ENCODE measurements at regions not wholly inside any gene's neighbourhood (a gene's known extent, or its start where the extent isn't known, plus 50 kb on each side); places are given as distances from the start of the nearest gene placed in this dataset.

DNA sequence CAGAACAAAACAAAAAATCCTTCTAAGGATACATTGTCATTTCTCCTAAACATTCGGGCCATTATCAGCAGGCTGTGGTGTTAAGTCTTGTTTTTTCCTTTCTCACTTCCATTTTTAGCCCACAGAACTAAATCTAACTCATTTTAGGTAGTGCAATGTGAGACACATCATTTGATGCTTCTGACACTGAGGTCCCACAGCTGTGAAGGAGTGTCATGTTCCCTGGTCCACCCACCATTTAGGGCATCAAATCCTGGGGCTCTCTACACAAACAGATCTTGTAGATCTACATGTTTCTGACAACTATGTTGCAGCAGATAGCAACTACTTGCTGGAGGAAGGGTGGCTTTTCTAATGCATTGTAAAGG lies 232.5 kb upstream of the IGFBP3 start:
- intact Hi-C loops (cut with micrococcal nuclease): no loop called here
- peaks cover 3% of the 10 kb centered on the region for H3K27me3 Mint-ChIP-seq

DNA sequence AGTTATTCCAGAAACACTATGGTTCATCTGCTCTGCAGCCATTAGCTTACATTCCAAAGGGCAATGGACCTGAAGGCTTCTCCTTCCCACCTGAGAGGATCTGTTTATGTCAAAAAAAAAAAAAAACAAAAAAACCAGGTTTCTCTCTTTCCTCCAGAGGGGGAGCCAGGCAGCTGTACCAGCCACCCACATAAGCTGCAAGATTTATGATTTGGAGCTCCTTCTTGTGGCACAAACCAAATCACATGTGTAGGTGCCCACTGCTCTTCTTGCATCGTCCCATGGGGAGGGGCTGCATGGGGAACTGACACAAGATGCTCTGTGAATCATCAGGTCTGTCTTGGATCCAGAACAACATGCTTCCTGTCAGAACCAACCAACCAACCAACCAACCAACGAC lies 231.6 kb upstream of the IGFBP3 start:
- 40% methylated on average over 1 of the region's 2 CpGs for WGBS (ENCODE audit: insufficient coverage)
- intact Hi-C loops (cut with micrococcal nuclease): no loop called here
- CTCF ChIA-PET: no interaction called here

More for the DNA sequence above, 232.5 kb upstream of the IGFBP3 start:
- ChIA-PET POLR2A (no interaction called here), CTCF (no interaction called here)
- Histone ChIP-seq H3K4me3 (ENCODE audit: control extremely low read depth in 1 of 5, extremely low read depth in 1 of 5, insufficient read depth in 1 of 5, low read depth in 2 of 5, low read length in 4 of 5) (no peak overlapping the region), H2AFZ (ENCODE audit: insufficient read depth, low read depth, low read length, poor library complexity, severe bottlenecking) (no peak overlapping the region), H3K4me2 (replicated peaks; ENCODE audit: low read depth, low read length, poor library complexity, severe bottlenecking) (no peak overlapping the region), H3K9me3 (ENCODE audit: control extremely low read depth in 1 of 3, control insufficient read depth in 2 of 3, insufficient read depth in 1 of 3, low read length in 2 of 3) (no peaks in the 10 kb centered on the region), H3K27ac (ENCODE audit: low read length in 2 of 2) (no peak overlapping the region), H3K4me1 (ENCODE audit: control insufficient read depth in 2 of 2, insufficient read depth in 2 of 2, low read length in 2 of 2) (no peaks in the 10 kb centered on the region), H3K79me2 (ENCODE audit: control insufficient read depth, insufficient read depth, low read length) (no peaks in the 10 kb centered on the region), H3K36me3 (replicated peaks in 1 of 2; ENCODE audit: control extremely low read depth in 1 of 2, control insufficient read depth in 1 of 2, extremely low read depth in 1 of 2, insufficient read depth in 2 of 2, low read length in 1 of 2) (no peaks in the 10 kb centered on the region), H3K9ac (ENCODE audit: low read length) (no peak overlapping the region), H4K20me1 (ENCODE audit: control insufficient read depth, insufficient read depth, low read length, poor library complexity, severe bottlenecking) (no peaks in the 10 kb centered on the region), H3K27me3 (replicated peaks in 1 of 4; ENCODE audit: control extremely low read depth in 1 of 4, control insufficient read depth in 3 of 4, insufficient read depth in 4 of 4, low read length in 3 of 4) (no peaks in the 10 kb centered on the region)
- WGBS (ENCODE audit: insufficient coverage): no CpG with 5 or more reads among the region's 1 CpG
- H3K4me1 Mint-ChIP-seq: no peaks in the 10 kb centered on the region
- TF ChIP-seq CTCF (IDR thresholded peaks at IDR 0.05) (no peak), EZH2 (IDR thresholded peaks at IDR 0.05; ENCODE audit: borderline replicate concordance, insufficient read depth, low read depth, low read length, poor library complexity, severe bottlenecking) (no peak)
- no peak overlapping the region for H3K27ac Mint-ChIP-seq
- no peak for DNase-seq
- no peak overlapping the region for H3K4me3 Mint-ChIP-seq
- ATAC-seq (ENCODE audit: low read depth): no peak
- H3K9me3 Mint-ChIP-seq (ENCODE audit: insufficient read depth): no peaks in the 10 kb centered on the region

More for the DNA sequence above, 231.6 kb upstream of the IGFBP3 start:
- Histone ChIP-seq H2AFZ (ENCODE audit: insufficient read depth, low read depth, low read length, poor library complexity, severe bottlenecking) (no peak overlapping the region), H3K9ac (ENCODE audit: low read length) (no peak overlapping the region), H3K4me3 (ENCODE audit: control extremely low read depth in 1 of 5, extremely low read depth in 1 of 5, insufficient read depth in 1 of 5, low read depth in 2 of 5, low read length in 4 of 5) (no peak overlapping the region), H3K9me3 (ENCODE audit: control extremely low read depth in 1 of 3, control insufficient read depth in 2 of 3, insufficient read depth in 1 of 3, low read length in 2 of 3) (no peaks in the 10 kb centered on the region), H3K4me1 (ENCODE audit: control insufficient read depth in 2 of 2, insufficient read depth in 2 of 2, low read length in 2 of 2) (no peaks in the 10 kb centered on the region), H3K27me3 (replicated peaks in 1 of 4; ENCODE audit: control extremely low read depth in 1 of 4, control insufficient read depth in 3 of 4, insufficient read depth in 4 of 4, low read length in 3 of 4) (no peaks in the 10 kb centered on the region), H3K79me2 (ENCODE audit: control insufficient read depth, insufficient read depth, low read length) (no peaks in the 10 kb centered on the region), H3K4me2 (replicated peaks; ENCODE audit: low read depth, low read length, poor library complexity, severe bottlenecking) (no peak overlapping the region), H3K36me3 (replicated peaks in 1 of 2; ENCODE audit: control extremely low read depth in 1 of 2, control insufficient read depth in 1 of 2, extremely low read depth in 1 of 2, insufficient read depth in 2 of 2, low read length in 1 of 2) (no peaks in the 10 kb centered on the region), H3K27ac (ENCODE audit: low read length in 2 of 2) (no peak overlapping the region), H4K20me1 (ENCODE audit: control insufficient read depth, insufficient read depth, low read length, poor library complexity, severe bottlenecking) (no peaks in the 10 kb centered on the region)
- no peak for TF ChIP-seq CTCF (IDR thresholded peaks at IDR 0.05)
- TF ChIP-seq EZH2 (IDR thresholded peaks at IDR 0.05; ENCODE audit: borderline replicate concordance, insufficient read depth, low read depth, low read length, poor library complexity, severe bottlenecking): no peak
- POLR2A ChIA-PET: no interaction called here
- Mint-ChIP-seq H3K27ac (no peak overlapping the region), H3K27me3 (no peaks in the 10 kb centered on the region), H3K9me3 (ENCODE audit: insufficient read depth) (no peaks in the 10 kb centered on the region), H3K4me1 (no peaks in the 10 kb centered on the region), H3K4me3 (no peak overlapping the region)
- DNase-seq (no peak), ATAC-seq (ENCODE audit: low read depth) (no peak)
